ENCODE measurements at regions not wholly inside any gene's neighbourhood (a gene's known extent, or its start where the extent isn't known, plus 50 kb on each side); places are given as distances from the start of the nearest gene placed in this dataset.

GRCh38 chr6:88311561-88311960 is 145.4 kb upstream of the CNR1 start:
- no peak for DNase-seq

DNA sequence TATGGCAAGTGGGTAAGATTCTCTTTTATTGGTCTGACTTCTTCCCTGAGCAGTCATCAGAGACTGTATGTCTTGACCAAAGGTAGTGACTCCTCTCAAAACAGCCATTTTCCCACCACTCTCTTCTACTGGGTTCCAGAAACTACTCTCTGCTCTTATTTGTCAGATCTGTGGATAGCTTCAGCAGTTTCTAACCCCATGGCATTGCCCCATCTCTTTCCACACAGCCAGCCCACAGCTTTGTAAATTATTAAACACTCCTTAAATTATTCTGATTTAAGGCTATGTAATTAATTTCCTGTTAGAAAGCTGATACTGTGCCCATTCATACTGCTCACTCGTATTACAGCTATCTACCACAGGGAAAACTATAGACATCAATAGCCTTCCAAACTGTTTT is 138.4 kb upstream of the CNR1 start:
- no peak for DNase-seq

DNA sequence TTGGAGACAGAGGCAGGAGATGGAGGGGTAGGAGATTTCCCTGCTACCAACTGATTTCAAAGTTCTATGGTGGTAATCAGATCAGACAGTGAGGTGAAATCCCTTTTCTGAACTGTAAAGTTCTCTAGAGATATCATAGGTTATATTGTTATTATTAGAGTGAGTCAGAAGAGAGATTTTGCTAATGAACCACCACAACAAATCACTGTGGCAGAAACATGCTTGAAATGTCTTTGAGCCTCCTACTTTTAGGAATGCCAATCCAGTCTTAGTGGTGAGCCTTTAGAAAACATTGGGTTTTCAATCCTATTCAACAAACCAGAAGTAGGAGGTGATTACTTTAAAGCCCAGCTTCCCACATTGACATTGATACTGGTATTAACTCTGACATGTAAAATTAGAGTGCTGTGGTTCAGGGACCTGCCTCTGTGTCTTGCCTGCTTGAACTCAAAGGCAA is 136.7 kb upstream of the CNR1 start:
- no peak for DNase-seq

DNA sequence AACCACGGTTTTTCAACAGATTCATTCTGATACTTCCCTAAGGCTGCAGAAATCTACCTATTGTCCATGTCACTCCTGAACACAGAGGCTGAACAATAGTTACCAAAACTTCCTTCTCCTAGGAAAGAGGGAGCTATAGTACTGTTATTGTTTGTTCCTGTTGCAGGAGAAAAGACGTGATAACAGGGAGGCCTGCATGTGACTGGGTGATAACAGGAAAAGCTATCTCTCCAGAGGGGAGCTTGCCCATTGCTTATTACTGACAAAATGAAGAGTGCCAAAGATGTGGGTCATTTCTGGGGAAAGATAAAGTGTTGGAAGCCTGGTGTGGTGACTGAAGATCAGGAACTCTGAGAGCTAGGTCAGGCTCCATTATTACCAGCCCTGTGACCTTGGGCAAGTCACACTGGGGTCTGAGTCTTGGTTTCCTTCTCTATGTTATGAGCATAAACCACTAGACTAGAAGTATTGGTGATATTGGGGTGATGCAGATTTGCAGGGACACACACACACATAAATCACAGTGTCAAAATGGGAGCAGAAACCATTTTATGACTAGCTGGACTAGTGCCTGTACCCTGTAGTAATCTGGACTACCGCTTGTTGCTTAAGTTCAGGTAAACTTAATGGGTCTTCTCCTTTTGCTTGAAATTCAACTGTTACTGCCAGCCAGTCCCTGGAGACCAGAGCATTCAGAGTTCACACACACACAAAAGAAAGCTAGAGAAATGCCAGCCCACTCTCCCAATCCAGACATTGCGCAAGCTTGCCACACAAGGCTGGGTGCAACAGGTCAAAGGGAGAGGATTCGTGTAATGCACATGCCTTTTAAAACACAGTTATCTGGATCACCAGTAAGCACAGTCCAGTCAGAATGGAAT is 136.0 kb upstream of the CNR1 start:
- no peak for DNase-seq

GRCh38 chr6:88301256-88301655 is 135.1 kb upstream of the CNR1 start:
- no peak for DNase-seq

GRCh38 chr6:88298066-88298845 is 132.1 kb upstream of the CNR1 start:
- DNase-seq, result no peak

GRCh38 chr6:88296694-88297093 is 130.5 kb upstream of the CNR1 start:
- DNase-seq, result no peak

- no peak for DNase-seq
Measured at GRCh38 chr6:88295663-88296062, 129.5 kb upstream of the CNR1 start.

GRCh38 chr6:88294702-88295101 is 128.6 kb upstream of the CNR1 start:
- DNase-seq, result no peak

DNA sequence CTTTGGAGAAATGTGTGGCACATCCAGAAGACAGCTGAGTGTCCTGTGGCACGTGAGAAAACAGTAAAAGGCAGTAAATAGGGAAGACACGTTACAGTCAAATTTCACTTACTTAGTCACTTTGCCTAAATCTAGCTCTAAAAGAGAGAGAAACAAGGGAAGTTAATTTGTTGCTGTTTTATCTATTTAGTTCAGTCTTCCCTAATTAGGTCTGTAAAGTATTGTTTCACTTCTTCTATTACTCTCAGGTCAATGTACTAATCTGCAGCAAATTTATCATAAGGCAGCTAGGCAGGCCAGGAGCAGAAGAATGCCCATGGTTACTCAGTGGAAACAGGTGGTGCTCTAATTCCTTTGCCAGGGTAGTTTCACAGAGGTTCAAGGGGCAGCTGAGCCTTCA is 124.3 kb upstream of the CNR1 start:
- peak in 1 of 2 donors; percentile 18 for DNase-seq

DNA sequence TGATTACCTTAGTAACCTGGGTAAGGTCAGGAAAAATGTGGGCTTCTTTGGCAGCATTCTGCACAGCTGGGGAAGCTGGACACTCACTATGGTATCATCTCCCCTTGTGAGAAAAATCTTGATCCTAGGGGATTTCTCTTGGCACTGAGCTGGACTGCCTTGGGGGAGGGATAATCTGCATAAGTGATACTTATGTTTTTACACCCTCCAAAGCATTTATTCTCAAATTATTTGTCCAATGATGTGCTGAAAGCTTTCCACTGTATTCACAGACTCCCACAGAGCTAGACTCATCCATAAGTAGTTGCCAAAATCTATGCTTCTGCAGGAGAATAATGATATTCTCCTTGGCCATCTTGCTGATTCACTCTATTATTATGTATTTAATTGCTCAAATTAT is 121.5 kb upstream of the CNR1 start:
- no peak for DNase-seq

GRCh38 chr6:88276331-88276730 is 110.2 kb upstream of the CNR1 start:
- no peak for DNase-seq

- no peak for DNase-seq
Measured at GRCh38 chr6:88268508-88268907, 102.4 kb upstream of the CNR1 start.

DNA sequence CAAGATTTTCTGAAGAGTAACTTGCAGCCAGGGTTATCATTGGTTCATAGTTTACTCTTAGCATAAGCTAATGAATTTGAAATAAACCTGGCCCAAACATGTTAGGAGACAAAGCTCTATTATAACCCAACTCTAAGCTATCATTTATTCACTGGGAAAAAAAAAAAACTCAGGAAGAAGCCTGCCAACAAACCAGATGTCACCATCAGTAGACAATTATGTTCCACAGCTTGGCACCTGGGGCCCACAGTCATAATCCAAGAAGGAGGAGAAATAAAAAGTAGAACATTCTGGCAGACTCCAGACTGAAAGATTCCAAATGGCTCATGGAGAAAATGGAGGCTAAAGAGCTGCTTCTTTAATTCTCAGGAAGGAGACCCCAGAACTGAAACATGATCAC is 100.0 kb upstream of the CNR1 start:
- no peak for DNase-seq

DNA sequence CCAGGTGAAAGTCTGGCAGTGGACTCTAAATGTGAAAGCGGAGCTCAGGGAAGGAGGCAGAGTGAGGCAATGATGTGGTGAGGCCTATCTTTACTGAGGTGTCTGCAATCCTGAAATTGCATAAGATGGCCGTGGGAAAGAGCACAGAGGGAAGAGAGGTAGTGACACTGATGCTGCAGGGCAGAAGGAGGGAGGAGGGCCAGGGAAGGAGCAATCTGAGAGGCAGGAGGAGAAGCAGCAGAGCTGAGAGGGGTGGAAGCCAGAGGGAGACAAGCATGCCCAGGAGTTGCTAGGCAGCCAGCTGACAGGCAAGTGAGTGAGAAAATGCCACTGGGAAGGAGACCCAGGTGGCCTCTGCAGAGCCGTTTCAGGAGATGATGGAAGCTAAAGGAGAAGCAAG is 97.4 kb upstream of the CNR1 start:
- DNase-seq, result no peak

DNA sequence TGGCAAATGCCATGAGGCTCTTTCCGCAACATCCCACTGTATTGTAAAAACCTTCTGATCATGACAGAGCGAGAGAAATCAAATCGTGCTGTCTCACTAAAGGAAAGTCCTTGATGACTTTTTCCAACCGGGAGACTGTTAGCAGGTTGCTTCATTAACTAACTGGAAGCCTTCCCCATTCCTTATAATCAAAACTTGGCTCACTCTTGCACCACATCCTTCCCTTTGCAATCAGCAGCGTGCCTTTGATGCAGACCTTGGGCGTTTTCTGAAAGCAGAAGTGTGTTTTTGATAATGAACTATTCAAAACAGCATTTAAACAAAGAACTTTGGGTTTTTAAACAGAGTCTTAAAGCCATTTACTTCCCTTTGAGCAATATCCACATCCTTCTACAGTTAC is 96.2 kb upstream of the CNR1 start:
- DNase-seq, result peak; percentile 59 to 62

DNA sequence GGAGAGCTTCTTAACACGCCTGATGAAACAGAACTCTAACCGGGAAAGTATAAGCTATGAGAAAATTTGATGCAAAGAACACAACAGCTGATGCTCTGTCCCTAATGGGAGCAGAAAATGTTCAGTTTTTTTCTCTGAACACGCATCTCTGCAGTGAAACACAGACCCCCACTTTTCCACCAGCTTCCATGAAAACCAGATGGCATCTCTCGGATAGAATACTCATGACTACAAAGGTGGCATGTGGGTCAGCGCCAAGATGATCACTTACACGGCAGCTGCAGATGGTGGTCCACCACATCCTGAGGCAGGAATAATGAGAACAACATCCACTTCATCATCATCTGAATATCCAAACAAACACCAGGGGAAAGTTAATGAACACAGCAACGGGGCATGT is 85.2 kb upstream of the CNR1 start:
- no peak for DNase-seq

DNA sequence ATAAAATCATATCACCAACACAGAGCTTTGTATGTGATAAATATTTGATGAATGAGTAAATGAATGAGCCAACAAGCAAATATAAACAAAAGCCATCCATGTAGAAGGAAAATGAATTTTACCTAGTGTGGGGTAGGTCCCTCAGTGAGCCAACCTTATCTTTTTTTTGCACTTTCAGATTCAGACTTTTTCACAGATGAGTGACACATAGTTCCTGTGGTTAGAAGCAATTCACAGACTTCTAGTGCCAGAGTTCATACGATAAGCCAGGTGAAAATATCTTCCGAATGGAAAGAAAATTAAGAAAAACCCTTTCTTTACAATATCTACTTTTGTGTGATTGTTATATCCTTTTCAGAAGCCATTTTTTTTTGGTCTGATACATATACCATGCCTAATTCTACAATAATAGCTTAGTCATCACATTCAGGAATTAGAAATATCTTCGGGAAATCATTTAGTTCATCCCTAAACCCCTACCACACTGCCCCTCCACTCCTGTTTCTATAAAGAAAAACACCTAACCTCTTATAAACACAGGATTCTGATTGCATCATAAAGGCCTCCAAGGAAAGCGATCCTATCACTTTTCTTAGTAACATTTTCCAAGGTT is 82.7 kb upstream of the CNR1 start:
- DNase-seq, result no peak

DNA sequence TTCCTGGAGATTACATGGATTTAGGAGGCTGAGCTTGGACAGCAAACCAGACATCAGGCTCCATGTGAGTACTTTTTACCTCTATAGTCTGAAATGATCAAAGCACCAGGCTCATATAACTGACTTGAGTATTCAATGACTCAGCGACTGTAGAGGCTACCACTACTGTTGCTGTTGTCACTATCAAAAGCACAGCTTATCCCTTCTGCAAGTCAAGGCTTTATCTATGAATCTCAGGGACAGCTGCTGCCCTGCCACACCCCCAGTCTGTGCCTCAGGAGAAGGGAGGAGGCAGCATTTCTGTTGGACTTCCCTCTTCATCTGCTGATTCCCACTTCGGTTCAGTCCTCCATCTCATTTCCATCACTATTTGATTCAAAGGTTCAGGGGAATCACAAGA is 80.5 kb upstream of the CNR1 start:
- DNase-seq, result no peak

DNA sequence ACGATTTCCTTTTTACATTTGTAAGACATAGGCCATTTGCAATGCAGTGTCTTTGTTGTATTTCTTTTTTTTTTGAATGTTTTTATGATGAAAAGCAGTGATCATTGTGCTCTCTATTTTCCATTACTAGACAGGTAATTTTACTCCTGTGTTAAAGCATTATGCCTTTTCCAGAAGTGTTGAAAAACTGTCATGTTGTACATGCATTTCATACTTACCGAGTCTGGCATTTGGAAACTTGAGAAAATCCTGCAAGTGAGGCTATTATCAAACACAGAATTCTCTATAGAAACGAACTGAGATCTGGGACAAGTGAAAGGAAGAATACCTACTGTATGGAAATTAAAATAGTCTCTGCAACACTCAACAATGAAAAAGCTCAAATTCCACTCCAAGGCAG is 78.6 kb upstream of the CNR1 start:
- DNase-seq, result no peak

- DNase-seq, result no peak
Measured at GRCh38 chr6:88238901-88239300, 72.8 kb upstream of the CNR1 start.

- peak in 1 of 2 donors; percentile 36 for DNase-seq
Measured at GRCh38 chr6:88238065-88238464, 71.9 kb upstream of the CNR1 start.

GRCh38 chr6:88236612-88237360 is 70.6 kb upstream of the CNR1 start:
- DNase-seq, result no peak

Measured in inflammatory macrophage (primary cell).